ENCODE measurements at regions not wholly inside any gene's neighbourhood (a gene's known extent, or its start where the extent isn't known, plus 50 kb on each side); places are given as distances from the start of the nearest gene placed in this dataset.
A peak's percentile ranks its signal among the peaks of the same experiment; 100 is the strongest.

- ATAC-seq: no peak
- no peak for TF ChIP-seq TOX (CRISPR knock-in tag; IDR thresholded peaks at IDR 0.05; ENCODE audit: borderline replicate concordance)
- peak; percentile 49; the same call in 1 of the 2 replicates for TF ChIP-seq TSHZ2 (CRISPR knock-in tag; IDR thresholded peaks at IDR 0.05)
- peak; percentile 41; the same call in 1 of the 2 replicates for TF ChIP-seq CREB5 (CRISPR knock-in tag; IDR thresholded peaks at IDR 0.05; ENCODE audit: low read depth)
- TF ChIP-seq ISL1 (CRISPR knock-in tag; IDR thresholded peaks at IDR 0.05): peak; percentile 80
- TF ChIP-seq ZC3H10 (CRISPR knock-in tag; IDR thresholded peaks at IDR 0.05): no peak
- TF ChIP-seq PATZ1 (CRISPR knock-in tag; IDR thresholded peaks at IDR 0.05; ENCODE audit: borderline replicate concordance): no peak
- peak; percentile 88; the same call in 1 of the 2 replicates for TF ChIP-seq POU6F1 (CRISPR knock-in tag; IDR thresholded peaks at IDR 0.05; ENCODE audit: borderline replicate concordance, low read depth)
- no peak for TF ChIP-seq GLIS3 (CRISPR knock-in tag; IDR thresholded peaks at IDR 0.05)
- TF ChIP-seq ARNTL (CRISPR knock-in tag; IDR thresholded peaks at IDR 0.05; ENCODE audit: borderline replicate concordance, low read depth): no peak
- TF ChIP-seq TCF4 (CRISPR knock-in tag; IDR thresholded peaks at IDR 0.05; ENCODE audit: borderline replicate concordance): peak; percentile 77
- no peak for TF ChIP-seq OSR1 (CRISPR knock-in tag; IDR thresholded peaks at IDR 0.05)
- TF ChIP-seq SNAI2 (CRISPR knock-in tag; IDR thresholded peaks at IDR 0.05): no peak
These were observed 94.7 kb upstream of the SLC25A13 start for GRCh38 chr7:96416599-96416998.

- ATAC-seq: no peak
These were observed 94.2 kb upstream of the SLC25A13 start for GRCh38 chr7:96416116-96416515.

More at GRCh38 chr7:96416116-96416515, 94.2 kb upstream of the SLC25A13 start:
- TF ChIP-seq ZFP3 (CRISPR knock-in tag; IDR thresholded peaks at IDR 0.05) (no peak), TOX (CRISPR knock-in tag; IDR thresholded peaks at IDR 0.05; ENCODE audit: borderline replicate concordance) (no peak), PPARA (CRISPR knock-in tag; IDR thresholded peaks at IDR 0.05; ENCODE audit: borderline replicate concordance) (no peak), CREB5 (CRISPR knock-in tag; IDR thresholded peaks at IDR 0.05; ENCODE audit: low read depth) (no peak), ZFP30 (CRISPR knock-in tag; IDR thresholded peaks at IDR 0.05) (no peak), RARB (CRISPR knock-in tag; IDR thresholded peaks at IDR 0.05) (no peak), BACH2 (CRISPR knock-in tag; IDR thresholded peaks at IDR 0.05; ENCODE audit: borderline replicate concordance) (no peak), CSDC2 (CRISPR knock-in tag; IDR thresholded peaks at IDR 0.05) (no peak), ZNF565 (CRISPR knock-in tag; conservative IDR thresholded peaks at IDR 0.05; ENCODE audit: low read depth) (no peak), CSRNP3 (CRISPR knock-in tag; IDR thresholded peaks at IDR 0.05) (no peak), GLIS3 (CRISPR knock-in tag; IDR thresholded peaks at IDR 0.05) (no peak), POU6F1 (CRISPR knock-in tag; IDR thresholded peaks at IDR 0.05; ENCODE audit: borderline replicate concordance, low read depth) (no peak), SNAI2 (CRISPR knock-in tag; IDR thresholded peaks at IDR 0.05) (no peak), TCF4 (CRISPR knock-in tag; IDR thresholded peaks at IDR 0.05; ENCODE audit: borderline replicate concordance) (no peak), ESRRG (CRISPR knock-in tag; IDR thresholded peaks at IDR 0.05) (no peak), ISL1 (CRISPR knock-in tag; IDR thresholded peaks at IDR 0.05) (no peak)
